Stimulated activated CD4-positive, alpha-beta T cell treated with anti-CD3 and anti-CD28 coated beads, Interleukin-4, amount 100 ng/mL, for 1 hour (primary cell): ENCODE measurements at regions not wholly inside any gene's neighbourhood (a gene's known extent, or its start where the extent isn't known, plus 50 kb on each side); places are given as distances from the start of the nearest gene placed in this dataset.
"Not testable (repeated sequence)": the region's sequence is repeated elsewhere in the genome, so short reads cannot be mapped to it uniquely, and the experiment has no call there.

Experiments used
- DNase-seq: peaks from one replicate; pipeline ENCODE4 v3.0.0-alpha.2; 2020

DNA sequence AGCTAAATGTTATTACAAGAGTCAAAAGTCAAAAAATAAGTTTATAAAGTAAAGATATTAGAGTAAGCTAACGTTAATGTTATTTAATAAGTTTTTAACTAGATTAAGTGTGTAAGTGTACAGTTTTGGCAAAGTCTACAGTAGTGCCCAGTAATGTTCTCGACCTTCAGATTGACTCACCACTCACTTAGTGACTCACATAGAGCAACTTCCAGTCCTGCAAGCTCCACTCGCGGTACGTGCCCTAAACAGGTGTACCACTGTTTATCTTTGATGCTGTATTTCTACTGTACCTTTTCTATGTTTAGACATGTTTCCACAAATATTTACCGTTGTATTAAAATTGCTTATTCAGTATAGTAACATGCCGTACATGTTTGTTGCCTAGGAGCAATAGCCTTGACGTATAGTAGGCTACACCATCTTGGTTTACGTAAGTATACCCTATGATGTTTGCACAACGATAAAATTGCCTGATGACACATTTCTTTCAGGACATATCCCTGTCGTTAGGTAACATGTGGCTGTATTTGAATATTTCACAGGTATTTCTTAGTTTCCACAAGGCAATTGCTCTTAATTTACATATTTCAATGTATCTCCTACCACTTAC lies 1641.9 kb upstream of the PIK3C3 start:
- DNase-seq: no peak

DNA sequence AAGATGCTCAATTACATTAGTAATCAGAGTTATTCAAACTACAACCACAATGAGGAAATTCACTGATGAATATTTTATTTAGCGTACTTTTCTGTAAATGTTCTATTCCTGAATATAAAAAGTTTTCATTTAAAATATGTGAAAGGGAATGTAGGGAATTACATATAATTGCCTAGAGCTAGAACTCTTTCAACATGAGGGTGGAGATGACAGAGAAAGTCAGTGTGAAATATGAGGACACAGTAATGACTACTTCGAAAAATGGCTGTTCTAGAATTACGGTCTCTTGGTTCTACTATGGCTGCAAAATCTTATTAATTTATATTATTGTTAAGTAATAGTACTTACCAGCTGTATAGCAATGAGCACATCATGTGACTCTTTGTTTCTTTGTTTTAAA lies 1647.4 kb upstream of the PIK3C3 start:
- no peak for DNase-seq

DNA sequence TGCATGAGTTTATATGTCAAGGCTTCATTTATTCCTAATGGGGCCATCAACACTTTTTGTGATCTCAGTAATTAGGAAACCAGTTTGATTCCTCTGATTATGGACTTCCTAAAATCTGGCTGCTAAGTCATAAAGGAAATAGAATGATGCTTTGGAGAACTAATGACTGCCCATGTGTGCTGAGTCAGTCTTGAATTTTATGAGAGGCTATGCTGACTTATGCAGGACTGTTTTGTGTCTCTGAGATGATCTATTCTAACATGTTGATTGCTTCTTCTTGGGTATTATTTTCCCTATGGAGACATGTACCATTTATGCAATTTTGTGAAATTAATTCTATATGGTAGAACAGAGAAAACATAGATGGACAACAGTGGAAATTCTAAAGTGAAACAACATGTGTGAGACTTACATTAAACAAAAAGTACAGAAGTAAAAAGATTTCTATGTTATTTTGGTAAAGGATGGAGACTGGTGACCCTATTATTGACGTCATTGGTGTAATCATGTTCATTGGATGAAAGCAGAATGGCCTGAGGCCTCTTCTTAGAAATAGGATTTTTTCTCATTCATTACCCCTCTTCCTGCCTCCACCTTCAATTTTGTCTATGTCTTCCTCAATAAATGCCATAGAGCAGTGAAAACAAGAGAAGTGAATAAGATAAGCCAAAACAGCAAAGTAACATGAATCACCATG lies 1658.2 kb upstream of the PIK3C3 start:
- no peak for DNase-seq

DNA sequence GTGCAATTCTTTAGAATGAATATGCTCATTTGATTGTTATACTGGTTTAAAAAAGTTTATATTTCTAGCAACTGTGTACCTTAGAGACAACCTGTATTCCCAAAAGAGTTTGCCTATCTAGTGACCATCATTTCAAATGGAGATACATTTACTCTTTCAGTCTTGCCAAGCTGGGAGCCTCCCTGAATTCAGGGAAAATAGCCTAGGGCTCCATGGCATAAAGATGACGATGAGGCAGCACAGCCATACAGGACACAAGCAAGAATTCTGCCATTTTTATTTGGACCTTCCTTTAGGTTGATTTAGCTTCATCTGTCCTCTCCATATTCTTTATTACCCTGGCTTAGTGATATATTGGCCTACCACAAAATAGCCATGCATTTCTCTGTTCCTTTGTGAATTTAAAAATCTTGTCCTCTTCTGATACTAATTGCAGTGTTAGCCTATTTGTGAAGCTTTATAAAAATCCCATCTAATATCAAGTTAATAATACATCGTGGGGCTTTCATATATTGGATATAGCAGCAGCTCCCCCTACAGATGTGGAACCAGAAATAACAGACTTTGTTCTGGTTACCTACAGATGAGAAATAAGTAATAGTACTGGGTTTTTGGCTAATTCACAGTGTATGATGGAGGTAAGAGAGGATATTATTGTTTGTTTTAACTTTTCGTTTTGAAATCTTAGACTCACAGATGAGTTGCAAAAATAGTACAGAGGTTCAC lies 1661.9 kb upstream of the PIK3C3 start:
- DNase-seq: no peak

GRCh38 chr18:40283560-40283959 lies 1671.5 kb upstream of the PIK3C3 start:
- no peak for DNase-seq

GRCh38 chr18:40281356-40281755 lies 1673.7 kb upstream of the PIK3C3 start:
- DNase-seq: not testable (repeated sequence)

DNA sequence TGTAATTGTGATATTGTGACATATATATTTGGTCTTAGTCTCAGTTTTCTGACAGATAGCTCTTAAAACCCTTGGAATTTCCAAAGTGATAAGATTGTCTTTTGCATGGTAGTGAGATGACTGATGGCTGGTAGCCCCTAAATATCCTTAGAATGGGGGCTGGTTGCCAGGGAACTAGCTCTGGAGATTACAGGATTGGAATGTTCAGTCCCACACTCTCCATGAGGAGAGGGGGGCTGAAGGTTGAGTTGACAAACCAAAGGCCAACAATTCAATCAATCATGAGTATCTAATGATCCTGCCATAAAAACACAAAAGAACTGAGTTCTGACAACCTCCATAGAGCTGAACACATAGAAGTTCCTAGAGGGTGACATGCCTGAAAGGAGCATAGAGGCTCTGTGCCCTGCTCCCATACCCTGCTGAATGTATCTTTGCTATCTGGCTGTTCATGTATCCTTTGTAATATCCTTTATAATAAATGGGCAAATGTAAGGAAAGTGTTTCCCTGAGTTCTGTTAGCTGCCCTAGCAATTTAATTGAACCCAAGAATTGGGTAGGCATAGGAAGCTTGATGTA lies 1680.3 kb upstream of the PIK3C3 start:
- no peak for DNase-seq

GRCh38 chr18:40272630-40273231 lies 1682.3 kb upstream of the PIK3C3 start:
- no peak for DNase-seq

DNA sequence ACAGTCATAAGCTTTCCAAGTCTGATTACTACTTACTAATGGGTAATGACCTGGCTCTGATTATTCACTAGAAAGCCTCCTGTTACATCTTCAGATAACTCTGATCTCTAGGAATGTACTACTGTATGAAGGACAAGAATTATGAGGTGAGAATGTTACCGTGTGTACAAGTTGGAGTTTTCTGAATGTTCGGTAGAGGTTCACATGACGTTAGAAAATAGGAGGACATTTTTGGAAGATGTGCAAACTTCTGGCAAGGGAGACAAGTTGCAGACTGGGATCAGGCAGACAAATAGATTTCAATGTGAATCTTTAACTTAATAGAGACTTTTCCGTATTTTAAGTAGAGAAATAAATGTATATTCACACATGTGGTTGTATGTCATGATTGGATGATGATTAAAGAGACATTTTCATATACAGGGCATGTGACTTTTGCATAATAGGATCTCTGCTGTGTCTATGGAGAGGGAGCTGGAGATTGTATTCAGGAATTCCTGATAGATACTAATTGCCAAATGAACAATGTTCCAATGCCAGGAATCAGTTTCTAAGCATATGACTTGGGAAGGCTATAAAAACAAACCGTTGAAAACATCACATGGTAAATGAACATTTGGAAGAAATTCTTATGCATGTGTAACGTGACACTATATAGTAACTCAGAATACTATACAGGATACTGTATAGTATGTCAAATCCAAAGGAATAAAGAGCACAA lies 1695.8 kb upstream of the PIK3C3 start:
- no peak for DNase-seq

DNA sequence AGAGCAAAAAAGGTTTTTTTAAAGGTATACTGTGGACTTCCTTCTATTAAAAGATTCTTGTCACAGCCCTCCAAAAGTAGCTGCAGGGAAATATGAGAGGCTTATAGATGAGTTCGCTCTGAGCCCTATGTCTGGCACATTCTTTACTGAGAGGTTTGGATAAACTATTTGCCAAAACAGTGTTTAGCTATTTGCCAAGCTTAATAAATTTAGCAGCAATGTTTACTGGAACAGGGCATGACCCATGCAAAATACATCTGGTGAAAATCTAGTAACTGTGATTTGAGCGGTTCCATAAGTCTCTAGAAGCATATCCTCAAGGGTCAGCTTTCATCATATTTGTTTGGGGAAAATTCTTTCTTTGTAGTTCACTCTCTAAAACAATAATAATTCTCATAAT lies 1696.7 kb upstream of the PIK3C3 start:
- no peak for DNase-seq

DNA sequence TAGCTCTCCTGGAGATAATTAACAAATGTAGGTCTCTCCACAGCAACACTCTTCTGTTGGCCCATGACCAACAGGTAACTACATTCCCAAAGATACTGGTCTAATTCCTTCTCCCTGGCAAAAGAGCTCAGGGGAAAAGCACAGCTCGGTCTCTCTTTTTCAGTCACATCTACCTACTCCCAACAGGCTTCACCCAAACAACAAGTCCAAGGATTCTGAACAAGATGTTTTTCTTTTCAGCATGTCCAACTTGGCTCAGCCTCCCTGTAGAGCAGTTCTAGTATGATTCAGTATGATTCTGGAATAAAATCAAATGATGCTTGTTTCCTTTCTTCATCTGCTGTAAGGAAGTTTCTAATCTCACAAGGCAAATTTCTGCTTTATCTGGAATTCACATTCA lies 1704.8 kb upstream of the PIK3C3 start:
- DNase-seq: no peak

DNA sequence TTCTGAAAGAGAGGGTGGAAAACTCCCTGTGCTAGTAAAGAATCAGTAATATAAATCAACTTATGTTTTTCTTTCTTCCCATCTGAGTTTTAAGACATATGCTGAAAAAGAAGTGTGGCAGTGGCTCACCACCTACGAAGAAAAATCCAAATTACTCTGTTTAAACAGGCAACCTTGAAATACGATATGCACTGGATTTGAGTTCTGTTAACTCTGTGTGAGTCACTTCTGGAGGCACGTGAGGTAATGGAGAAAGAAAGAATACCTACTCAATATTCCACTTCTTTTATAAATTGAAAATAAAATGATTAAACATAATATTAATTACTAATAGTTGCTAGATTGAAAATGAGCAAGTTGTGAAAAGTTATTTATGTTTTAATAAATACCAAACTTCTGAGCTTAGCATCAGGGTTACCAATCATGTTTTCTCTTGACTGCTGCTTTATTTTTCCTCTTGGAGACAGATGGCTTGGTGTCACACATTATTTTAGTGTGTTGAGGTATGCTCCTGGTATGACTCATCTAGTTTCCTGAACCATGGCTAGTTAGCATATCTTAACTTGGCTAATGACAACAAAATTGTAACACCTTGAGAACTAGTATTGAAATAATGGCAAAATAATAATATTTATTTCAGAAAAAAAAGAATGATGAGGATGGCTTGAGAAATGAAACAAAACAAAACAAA lies 1705.5 kb upstream of the PIK3C3 start:
- no peak for DNase-seq

DNA sequence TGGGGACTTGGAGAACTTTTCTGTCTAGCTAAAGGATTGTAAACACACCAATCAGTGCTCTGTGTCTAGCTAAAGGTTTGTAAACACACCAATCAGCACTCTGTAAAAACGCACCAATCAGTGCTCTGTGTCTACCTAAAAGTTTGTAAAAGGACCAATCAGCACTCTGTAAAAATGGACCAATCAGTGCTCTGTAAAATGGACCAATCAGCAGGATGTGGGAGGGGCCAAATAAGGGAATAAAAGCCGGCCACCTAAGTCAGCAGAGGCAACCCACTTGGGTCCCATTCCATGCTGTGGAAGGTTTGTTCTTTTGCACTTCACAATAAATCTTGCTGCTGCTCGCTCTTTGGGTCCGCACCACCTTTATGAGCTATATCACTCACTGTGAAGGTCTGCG lies 1709.4 kb upstream of the PIK3C3 start:
- not testable (repeated sequence) for DNase-seq

GRCh38 chr18:40243607-40244006 lies 1711.4 kb upstream of the PIK3C3 start:
- DNase-seq: no peak

- DNase-seq: no peak
These were observed 1719.2 kb upstream of the PIK3C3 start for GRCh38 chr18:40235836-40236235.

GRCh38 chr18:40235323-40235722 lies 1719.7 kb upstream of the PIK3C3 start:
- DNase-seq: no peak

- DNase-seq: no peak
These were observed 1721.0 kb upstream of the PIK3C3 start for GRCh38 chr18:40233931-40234616.

DNA sequence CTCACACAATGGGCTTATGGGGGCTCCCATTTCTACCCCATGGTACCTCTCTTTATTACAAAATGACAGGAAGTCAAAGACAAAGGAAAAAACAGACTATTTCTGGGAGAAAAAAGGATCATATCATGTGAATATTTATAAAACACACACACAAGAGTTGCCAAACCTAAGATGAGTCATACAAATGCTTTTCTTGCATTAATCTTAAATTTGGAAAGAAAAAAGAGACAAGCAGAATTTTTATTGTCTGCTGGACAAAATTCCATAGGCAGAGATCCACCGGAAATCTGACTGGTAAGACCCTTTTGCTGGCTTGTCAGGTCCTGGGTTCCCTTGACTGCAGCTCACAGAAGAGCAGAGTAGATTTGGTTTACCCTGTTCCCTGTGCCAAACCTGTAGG lies 1732.3 kb upstream of the PIK3C3 start:
- DNase-seq: no peak

GRCh38 chr18:40216856-40217255 lies 1738.2 kb upstream of the PIK3C3 start:
- no peak for DNase-seq

GRCh38 chr18:40215979-40216378 lies 1739.1 kb upstream of the PIK3C3 start:
- DNase-seq: no peak

DNA sequence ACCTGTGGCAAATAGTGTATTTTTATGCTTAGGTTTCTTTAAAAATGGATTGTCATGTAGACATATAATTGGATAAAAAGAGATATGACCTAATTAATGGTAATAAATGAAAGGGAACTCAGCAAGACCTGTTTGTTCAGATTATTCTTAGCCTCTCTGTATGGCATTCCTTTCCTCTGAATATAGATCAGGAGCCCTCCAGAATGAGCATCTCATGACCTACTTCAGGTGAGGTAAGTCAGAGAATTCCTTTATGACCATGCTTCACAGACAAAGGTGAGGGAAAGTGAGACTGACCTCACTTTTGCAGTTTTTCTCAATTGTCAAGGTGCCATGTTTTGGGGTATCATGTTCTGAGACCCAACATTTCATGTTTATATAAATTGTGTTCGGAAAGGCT lies 1744.3 kb upstream of the PIK3C3 start:
- no peak for DNase-seq

DNA sequence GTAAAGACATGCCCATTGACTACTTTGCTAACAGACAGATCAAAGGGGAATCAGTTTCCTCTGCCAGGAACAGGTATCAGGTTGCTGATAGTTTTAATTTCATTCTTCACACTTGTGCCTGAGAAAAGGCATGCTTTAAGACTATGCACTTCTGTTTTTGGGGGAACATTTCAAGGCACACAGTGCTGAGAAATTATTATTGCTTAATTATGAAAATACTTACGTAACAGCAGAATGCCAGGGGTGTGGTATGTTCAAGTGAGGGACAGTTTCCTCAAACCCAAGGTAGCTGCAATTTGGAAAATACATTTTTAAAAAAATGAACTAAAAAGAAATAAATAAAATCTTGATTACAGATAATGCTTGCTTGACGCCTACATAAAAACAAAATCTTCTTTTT lies 1746.1 kb upstream of the PIK3C3 start:
- no peak for DNase-seq
